Skin of body (tissue), 1 donor: ENCODE measurements at regions not wholly inside any gene's neighbourhood (a gene's known extent, or its start where the extent isn't known, plus 50 kb on each side); places are given as distances from the start of the nearest gene placed in this dataset.

ENCODE experiments used
- DNase-seq: peaks from one replicate; lab custom pipeline; 2025; lab: John Stamatoyannopoulos, UW

DNA sequence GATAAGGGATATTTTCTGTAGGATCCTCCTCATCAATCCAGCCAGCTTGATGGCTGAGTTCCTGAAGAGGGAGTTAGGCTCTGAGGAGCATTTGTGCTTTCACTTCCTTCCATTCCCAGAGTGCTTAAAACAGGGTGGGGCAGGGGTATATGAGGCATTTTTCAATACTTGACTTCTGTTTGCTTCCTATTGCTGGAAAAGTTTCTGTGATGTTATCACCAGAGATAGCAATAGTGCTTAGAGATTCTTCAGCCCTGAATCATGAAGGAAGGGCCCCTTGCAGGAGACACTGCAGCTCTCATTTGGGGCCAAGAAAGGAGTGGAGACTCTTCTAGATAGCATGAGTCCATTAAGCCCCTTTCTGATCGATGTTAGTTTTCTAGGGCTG, 166.7 kb upstream of the RPS6KA3 start:
- DNase-seq, result no peak

DNA sequence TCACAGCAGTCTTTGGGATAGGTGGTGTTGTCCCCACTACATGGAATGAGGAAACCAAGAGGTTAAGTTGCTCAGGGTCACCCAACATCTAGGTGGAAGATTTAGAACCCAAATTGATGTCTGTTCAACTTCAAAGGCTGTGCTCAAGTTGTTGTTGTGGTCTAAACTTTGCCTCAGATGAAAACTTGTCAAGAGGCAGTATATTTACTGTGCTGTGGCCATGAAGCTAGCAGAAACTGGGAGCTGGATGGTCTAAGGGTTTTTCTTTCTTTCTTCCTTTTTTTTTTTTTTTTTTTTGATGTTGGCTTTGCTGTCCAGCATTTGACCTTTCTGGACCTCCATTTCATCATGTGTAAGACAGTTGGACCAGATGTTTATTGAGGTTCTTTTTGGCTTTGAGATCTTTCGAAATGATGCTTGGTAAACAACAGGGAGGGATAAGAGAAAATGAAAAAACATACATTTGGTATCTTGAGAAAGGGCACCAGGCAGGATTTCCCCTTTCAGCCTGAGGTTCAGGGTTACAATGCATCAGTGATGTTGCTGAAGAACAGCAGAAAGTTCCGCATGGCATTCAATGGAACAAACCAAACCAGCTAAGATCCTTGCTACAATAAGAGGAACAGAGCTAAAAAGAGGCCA, 166.2 kb upstream of the RPS6KA3 start:
- DNase-seq, result no peak

DNA sequence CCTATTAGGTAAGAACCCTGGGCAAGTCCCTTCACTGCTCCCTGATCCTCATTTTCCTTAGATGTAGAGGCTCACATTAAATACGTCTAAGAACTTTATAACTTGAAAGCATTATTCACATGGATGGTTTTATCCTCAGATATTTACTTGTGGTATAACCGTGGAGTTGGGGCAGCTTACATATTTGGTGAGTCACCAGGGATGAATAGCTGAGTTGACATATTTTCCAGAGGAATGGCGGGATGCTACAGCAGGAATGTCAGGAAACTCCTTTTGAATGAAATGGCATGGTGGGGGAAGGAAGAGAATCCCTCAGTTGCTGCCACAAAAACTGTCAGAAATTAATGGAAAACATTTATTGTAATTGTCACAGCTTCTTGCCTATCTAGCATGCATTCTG, 165.3 kb upstream of the RPS6KA3 start:
- DNase-seq, result no peak

DNA sequence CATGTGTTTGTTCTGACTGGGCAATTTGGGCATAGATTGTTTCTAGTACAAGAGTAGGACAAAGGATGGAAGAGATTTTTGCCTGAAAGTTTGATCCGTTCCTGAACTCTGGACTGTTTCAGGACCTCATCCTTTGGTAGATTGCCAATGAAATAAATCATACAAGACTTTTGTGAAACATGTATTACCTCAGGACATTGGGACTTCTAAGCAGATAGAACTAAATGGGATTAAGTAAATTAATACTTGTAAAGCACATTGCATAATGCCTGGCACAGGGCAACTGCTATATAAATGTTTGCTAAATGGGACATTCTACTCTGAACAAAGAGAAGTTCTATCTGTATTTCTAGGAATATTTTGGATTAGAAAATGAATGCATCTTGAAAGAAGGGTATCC, 164.8 kb upstream of the RPS6KA3 start:
- DNase-seq, result no peak

DNA sequence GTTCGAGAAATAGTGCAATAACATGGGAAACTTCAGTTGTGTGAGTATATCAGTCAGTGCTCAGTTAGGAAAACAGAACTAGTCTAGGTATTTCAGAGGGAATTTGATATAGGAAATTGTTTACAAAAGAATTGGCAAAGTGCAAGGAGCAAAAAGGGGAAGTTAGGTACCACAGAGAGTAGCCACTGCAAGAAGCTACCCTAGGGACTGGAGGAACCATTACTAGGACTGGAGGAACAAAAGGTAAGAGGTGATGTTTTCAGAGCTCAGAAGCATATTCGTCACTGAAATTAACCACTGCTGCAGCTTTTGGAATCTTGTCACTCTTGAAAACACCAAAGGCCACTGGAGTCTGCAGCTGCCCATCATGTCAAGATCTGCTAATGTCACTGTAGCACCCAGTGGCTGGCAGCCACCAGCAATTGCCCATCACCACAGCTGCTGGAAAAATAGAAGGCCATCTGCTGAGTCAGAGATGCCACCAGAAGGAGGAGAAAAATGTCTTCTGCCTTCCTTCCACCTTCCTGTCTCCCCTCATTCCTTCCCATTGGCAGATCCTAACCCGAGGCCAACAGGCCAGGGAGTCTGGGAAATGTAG, 160.6 kb upstream of the RPS6KA3 start:
- DNase-seq, result no peak

DNA sequence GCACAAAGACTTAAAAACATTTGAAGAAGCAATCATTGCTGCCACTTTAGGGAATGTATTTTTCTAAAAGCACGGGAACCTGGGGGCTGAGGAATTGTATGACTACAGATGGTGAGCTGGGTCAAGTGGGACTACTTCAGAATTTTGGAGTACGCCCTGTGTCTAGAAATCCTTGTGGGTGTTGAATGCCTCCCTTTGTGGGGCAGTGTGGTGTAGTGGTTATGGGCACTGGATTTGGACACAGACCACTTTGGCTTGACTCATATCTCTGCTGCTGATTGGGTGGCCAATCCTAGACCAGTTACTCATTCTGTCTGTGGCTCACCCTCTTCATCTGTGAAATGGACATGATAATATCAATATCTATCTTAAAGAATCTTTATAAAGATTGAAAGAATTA, 155.0 kb upstream of the RPS6KA3 start:
- no peak for DNase-seq

DNA sequence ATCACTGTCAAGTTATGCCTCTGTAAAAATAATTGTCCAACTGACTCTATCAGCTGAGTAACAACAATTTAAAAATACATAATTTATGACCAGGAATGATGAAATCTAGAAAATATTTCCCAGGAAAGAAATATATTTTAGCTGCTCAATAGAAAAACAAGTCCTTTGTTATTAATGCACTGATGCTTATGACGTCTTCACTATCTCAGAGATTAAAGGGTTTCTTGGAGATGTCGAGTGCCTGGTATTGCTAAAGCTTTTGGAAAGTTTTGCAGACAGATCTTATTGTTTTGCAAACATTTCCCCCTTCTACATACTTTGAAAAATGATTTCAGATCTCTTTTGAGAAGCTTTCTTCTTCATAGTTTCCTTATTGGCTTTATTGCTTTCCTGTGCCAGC, 154.6 kb upstream of the RPS6KA3 start:
- DNase-seq, result no peak

DNA sequence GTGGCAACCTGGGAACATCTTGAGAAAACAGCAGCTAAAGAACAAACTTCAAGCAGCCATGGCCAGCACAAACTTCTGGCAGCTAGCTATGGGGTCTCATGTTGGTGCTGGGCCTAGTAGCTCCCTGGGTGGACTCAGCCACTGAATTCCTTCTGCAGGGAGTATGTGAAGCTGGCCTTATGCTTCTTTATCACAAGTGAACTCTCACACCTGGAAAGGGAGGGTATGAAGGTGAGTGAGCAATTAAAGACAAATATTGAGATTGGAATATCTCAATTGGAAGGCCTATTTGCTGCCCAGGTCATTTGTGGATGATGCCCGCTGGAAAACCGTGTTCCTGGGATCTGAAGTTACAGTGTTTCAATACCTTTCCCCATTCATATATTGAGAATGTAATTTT, 153.3 kb upstream of the RPS6KA3 start:
- DNase-seq, result no peak

DNA sequence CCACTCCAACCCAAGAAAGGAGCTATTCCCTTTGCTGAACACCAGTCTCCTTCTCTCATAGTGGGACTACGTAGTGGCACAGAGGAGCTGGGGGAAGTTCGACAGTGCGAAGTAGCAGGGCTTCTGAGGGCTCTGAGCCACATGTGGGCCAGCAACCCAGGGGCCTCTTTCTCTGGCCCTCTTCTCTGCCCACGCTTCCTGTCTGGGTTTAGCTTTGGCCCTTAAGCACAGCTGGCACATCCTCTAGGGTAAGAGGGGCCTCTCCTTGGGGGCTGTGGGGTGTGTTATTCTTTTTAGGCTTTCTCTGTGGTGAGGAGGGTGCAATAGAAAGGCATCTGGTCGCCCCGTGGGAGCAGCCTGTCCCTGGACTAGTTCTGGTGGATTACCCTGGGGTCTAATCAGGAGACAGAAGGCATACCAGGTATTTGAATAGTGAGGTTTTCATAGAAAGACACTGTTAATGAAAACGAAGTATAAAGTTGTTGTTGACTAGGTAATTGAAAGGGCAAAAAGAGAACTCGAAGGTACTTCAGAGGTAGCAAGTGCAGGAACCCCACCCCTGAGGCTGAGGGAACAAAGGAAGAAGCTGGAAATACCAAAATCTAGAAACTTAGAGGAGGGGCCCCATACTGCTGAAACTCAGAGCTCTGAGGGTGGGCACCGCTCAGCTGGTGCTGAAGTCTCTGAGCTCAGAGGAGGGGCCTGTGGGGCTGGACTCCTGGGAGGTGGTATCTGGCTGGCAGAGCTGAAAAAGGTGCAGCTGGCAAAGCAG, 151.9 kb upstream of the RPS6KA3 start:
- no peak for DNase-seq

DNA sequence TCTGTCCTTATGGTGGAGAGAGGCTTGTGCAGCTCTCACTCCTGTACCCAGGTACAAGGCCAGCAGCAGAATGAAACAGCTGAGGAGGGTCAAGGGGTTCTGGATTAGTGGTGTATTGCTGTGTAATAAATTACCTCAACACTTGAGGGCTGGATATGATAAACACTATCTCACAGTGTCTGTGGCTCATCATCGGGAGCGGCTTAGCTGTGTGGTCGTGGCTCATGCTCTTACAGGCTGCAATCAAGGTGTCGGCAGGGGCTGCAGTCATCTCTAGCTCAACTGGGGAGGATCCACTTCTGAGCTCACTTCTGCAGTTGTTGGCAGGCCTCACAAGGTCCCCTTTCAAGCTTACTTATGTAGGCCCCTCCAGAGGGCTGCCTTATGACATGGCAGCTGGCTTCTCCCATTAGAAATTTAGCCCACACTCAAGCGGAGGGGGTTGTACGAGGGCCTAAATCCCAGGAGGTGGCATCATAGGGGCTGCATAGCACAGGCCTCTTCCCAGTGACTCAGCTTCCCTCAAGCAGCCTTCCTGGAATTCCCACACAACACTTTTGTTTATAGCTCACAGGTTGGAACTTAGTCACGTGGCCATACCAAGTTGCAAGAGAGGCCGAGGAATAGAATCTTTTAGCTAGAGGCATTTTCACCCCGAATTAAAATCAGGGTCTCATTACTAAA, 148.2 kb upstream of the RPS6KA3 start:
- DNase-seq, result no peak

DNA sequence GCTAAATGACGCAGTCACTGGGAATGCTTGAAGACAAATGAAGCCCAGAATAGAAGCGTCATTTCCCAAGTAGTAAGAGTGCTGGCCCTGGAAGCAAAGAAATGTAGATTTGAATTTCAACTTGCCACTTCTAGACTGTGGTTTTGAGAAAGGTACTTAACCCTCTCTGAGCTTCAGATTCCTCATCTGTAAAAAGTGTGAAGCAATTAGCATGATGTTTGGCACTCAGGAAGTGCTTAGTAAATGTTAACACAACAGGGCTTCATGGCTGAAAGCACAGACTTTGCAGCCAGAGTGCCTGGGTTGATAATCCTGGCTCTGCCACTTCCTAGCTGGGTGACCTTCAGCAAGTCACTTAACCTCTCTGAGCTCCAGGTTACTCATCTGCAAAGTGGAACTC, 147.4 kb upstream of the RPS6KA3 start:
- DNase-seq, result no peak

DNA sequence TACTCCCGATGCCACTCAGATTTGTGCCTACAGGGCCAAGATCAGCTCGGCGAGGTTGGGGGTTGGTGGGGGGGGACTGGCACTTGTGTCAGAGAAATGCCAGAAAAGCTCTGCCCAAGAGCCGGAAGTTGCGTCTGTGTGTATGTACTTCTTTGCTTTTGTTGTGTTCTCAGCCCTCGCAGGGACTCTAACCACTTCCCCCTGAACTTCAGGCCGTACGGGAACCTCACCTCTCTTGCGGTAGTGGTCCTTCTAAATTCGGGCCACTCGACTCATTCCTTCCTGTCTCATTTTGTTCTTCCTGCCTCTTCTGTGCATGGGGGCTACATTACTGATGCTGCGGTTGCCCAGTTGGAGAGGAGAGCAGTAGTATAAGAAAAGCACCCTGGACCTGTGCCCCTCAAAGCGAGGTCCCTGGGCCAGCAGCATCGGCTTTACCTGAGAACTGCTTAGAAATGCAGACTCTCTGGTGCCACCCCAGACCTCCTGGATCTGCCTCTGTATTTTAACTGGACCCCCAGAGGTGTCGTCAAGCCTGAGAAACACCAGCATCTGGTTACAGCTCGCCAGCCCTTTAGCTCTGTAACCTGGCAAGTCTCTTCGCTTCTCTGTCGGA, 146.3 kb upstream of the RPS6KA3 start:
- DNase-seq, result no peak

DNA sequence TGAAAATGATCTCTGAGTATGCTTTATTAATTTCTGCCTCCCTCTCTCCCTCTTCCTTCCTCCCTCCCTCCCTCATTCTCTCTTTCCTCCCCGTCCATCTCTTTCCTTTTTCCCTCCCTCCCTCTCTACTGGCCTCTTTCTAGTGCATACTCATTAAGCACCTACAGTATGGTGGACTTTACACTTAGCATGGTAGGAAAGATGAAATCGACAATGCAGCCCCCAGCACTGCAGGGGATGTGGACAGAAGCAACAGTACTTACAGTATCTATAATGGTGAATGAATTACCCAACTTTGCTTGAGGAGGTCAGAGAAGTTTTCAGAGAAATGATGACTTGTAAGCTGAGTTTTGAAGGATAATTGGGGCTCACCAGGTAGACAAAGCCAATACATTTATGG, 143.8 kb upstream of the RPS6KA3 start:
- no peak for DNase-seq

DNA sequence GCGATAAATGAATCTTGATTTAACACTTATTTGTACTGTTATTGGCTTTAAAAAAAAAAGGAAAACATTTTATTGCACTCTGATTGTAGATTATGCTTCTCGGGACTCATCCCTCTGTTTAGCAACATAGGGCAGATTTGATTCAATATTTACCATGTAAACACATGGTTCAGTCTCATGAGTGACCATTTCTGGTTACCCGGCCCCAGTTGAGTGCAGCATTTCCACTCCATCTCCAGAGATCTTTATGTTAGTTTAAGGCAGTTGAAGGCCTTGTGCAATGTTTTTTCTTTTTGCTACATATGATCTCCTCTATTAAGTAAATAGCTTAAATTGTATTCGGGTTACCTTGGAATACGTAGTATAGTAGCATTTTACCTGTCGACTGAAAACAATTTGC, 143.3 kb upstream of the RPS6KA3 start:
- no peak for DNase-seq

DNA sequence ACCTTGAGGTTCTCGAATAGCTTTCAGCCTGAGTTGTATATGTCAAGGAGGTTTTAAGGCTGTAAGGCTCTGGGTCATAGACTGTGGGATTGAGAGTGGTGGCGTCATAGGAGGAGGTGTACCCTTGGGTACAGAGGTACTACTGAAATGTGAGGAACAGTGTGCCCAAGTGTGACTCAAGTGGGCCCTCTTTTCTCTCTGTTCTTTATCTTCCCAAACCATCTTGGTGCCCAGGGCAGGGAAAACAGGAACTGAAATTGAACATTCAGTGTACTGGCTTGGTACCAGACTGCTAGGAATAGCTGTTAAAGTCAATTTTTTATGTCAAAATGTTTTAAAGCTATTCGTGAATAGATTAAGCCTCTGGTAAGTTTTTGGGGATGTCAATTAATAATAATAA, 136.2 kb upstream of the RPS6KA3 start:
- no peak for DNase-seq

DNA sequence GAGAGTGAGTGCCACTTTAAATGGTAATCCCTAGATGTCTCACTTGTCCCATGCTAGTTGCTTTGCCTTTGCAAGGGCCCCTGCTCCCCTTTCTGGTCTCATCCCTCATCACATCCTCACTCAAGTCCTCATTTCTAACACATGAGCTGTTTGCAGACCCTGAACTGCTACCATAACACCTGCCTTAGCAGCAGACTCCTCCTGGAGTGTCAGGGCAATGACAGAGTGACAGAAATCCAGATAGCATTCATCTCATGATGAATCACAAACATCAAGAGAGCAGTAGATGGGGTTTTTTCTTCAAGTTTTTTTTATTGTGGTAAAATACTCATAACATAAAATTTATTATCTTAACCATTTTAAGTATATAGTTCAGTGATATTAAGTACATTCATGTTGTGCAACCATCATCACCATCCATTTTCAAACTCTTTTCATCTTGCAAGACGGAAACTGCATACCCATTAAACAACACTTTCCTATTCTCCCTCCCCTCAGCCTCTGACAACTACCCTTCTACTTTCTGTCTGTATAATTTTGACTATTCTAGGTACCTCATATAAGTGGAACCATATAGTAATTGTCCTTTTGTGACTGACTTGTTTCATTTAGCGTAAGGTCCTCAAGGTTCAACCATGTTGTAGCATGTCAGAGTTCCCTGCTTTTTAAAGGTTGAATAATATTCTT, 133.2 kb upstream of the RPS6KA3 start:
- DNase-seq, result no peak

DNA sequence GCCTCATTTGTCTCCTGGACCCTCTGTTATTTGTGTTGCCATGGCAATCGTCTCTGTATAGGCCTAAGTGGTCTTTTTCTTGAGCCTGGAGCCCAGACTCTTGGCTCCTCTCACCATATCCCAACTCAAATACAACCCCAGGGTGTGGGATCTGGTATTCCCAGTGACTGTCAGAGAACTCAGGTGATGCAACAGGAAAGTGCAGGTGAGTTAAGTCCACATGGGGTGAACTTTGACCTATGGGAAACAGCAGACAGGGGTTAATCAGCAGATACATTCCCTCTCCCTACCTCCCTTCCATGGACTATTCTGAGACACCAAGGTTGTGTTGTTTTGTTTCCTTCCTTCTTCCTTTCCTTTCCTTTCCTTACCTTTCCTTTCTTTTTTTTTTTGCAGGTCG, 130.9 kb upstream of the RPS6KA3 start:
- DNase-seq, result no peak

DNA sequence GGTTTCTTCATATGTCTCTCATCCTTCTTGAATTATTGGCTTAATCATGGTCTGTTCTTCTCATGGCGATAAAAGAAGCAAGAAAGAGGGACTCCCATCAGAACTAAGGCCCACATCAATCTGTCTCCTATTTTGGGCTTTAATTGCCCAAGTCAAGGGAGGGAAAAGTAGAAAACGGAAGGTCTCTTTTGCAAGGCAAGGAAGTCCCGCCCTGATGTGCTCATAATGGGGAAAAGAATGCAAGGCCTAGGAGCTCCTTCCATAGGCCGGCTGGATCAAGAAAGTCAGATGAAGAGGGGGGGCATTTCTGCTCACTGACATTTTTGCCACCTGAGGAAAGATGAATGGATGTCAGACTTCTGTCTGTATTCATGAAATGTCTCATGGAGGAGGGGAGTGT, 127.7 kb upstream of the RPS6KA3 start:
- DNase-seq, result no peak

DNA sequence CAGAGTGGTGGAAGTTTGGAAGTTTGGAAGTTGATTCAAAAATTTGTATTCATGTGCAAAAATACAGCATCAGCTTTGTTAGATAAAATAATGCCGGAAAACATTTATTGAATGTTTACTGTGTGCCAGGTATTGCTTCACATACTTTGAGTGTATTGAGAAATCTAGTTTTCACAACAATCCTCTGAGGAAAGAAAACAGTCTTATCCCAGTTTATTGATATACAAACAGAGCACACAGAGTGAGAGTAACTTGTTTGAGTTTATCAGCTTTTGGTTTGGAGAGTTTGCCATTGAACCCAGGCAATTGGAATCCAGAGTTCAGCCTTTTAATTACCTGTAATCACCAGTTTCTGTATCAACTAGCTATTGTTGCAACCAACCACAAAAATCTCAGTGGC, 127.2 kb upstream of the RPS6KA3 start:
- no peak for DNase-seq

DNA sequence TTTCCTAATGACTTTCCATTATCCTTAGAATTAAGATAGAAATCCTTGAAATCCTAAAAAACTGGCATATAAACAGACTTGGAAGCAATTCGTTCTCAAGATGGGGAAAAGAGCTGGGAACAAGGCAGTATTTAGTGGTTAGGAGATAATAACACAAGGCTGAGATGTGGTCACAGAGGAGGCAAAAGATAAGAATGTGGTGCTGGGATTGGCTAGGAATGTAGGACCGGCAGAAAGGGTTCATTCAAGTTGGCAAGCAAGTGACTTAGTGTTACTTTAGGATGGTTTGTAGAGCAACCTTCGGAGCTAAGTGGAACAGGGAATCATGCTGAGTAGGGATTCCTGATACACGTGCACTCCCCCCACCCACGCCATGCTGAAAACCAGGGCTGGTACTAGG, 121.9 kb upstream of the RPS6KA3 start:
- no peak for DNase-seq

DNA sequence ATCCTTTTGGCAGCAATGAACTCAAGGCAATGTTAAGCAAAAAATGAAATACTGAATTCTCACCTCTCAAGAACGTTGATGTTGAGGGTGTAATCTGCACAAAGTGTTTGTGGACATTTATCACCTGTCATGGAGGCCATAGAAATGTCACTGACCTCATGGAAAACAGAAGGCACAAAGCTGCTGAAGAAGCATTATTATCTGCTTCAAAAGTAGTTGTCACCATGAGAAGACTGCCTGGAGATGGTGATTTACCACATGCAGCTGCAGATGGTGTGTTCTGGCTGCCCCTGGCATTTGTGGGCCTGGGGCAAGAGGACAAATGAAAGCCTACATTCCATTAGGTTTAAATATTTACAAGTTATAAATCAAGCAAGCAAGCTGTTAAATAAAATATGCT, 116.8 kb upstream of the RPS6KA3 start:
- DNase-seq, result no peak
